ENCODE measurements at regions not wholly inside any gene's neighbourhood (a gene's known extent, or its start where the extent isn't known, plus 50 kb on each side); places are given as distances from the start of the nearest gene placed in this dataset.

GRCh38 chr2:105519516-105519915 is 120.7 kb upstream of the FHL2 start:
- no peaks in the 10 kb centered on the region for H4K20me1 ChIP-seq (ENCODE audit: insufficient read depth)
- TF ChIP-seq CTCF (conservative IDR thresholded peaks at IDR 0.05; ENCODE audit: low read depth, low read length), result no peak
- H3K27me3 ChIP-seq (ENCODE audit: insufficient read depth, low read depth), result no peaks in the 10 kb centered on the region
- H3K4me2 ChIP-seq, result no peak overlapping the region
- no peaks in the 10 kb centered on the region for H3K36me3 ChIP-seq (ENCODE audit: insufficient read depth)
- H3K4me1 ChIP-seq (ENCODE audit: low read depth, poor library complexity, severe bottlenecking), result peaks cover 28% of the 10 kb centered on the region
- no peak overlapping the region for H3K27ac ChIP-seq
- H2AFZ ChIP-seq (ENCODE audit: low read depth), result no peak overlapping the region
- no peak overlapping the region for H3K9ac ChIP-seq
- no peaks in the 10 kb centered on the region for H3K79me2 ChIP-seq (ENCODE audit: insufficient read depth, low read depth)
- H3K4me3 ChIP-seq (IDR thresholded peaks at IDR 0.05; ENCODE audit: insufficient read depth, low read depth, low read length), result no peak overlapping the region

- H3K4me3 ChIP-seq (IDR thresholded peaks at IDR 0.05; ENCODE audit: insufficient read depth, low read depth, low read length), result no peak overlapping the region
Measured at GRCh38 chr2:105518897-105519296, 120.0 kb upstream of the FHL2 start.

GRCh38 chr2:105517814-105518705 is 119.2 kb upstream of the FHL2 start:
- H3K4me2 ChIP-seq, result no peak overlapping the region

More at GRCh38 chr2:105518897-105519296, 120.0 kb upstream of the FHL2 start:
- Histone ChIP-seq H3K27me3 (ENCODE audit: insufficient read depth, low read depth) (no peaks in the 10 kb centered on the region), H3K9ac (no peak overlapping the region), H3K79me2 (ENCODE audit: insufficient read depth, low read depth) (no peaks in the 10 kb centered on the region), H2AFZ (ENCODE audit: low read depth) (no peak overlapping the region), H3K27ac (no peak overlapping the region), H3K36me3 (ENCODE audit: insufficient read depth) (no peaks in the 10 kb centered on the region), H4K20me1 (ENCODE audit: insufficient read depth) (no peaks in the 10 kb centered on the region), H3K4me1 (ENCODE audit: low read depth, poor library complexity, severe bottlenecking) (peaks cover 28% of the 10 kb centered on the region), H3K4me2 (no peak overlapping the region)
- no peak for TF ChIP-seq CTCF (conservative IDR thresholded peaks at IDR 0.05; ENCODE audit: low read depth, low read length)

GRCh38 chr2:105515581-105516415 is 116.9 kb upstream of the FHL2 start:
- H3K4me3 ChIP-seq (IDR thresholded peaks at IDR 0.05; ENCODE audit: insufficient read depth, low read depth, low read length), result no peak overlapping the region
- no peak overlapping the region for H2AFZ ChIP-seq (ENCODE audit: low read depth)
- H3K27me3 ChIP-seq (ENCODE audit: insufficient read depth, low read depth), result no peaks in the 10 kb centered on the region
- H3K36me3 ChIP-seq (ENCODE audit: insufficient read depth), result no peaks in the 10 kb centered on the region
- H3K9ac ChIP-seq, result no peak overlapping the region
- no peak overlapping the region for H3K27ac ChIP-seq
- TF ChIP-seq CTCF (conservative IDR thresholded peaks at IDR 0.05; ENCODE audit: low read depth, low read length), result no peak
- no peaks in the 10 kb centered on the region for H3K4me1 ChIP-seq (ENCODE audit: low read depth, poor library complexity, severe bottlenecking)
- no peak overlapping the region for H3K4me2 ChIP-seq
- H3K79me2 ChIP-seq (ENCODE audit: insufficient read depth, low read depth), result no peaks in the 10 kb centered on the region
- H4K20me1 ChIP-seq (ENCODE audit: insufficient read depth), result no peaks in the 10 kb centered on the region

More at GRCh38 chr2:105517814-105518705, 119.2 kb upstream of the FHL2 start:
- H2AFZ ChIP-seq (ENCODE audit: low read depth), result no peak overlapping the region
- H3K27me3 ChIP-seq (ENCODE audit: insufficient read depth, low read depth), result no peaks in the 10 kb centered on the region
- H3K4me3 ChIP-seq (IDR thresholded peaks at IDR 0.05; ENCODE audit: insufficient read depth, low read depth, low read length), result no peak overlapping the region
- H3K9ac ChIP-seq, result no peak overlapping the region
- no peaks in the 10 kb centered on the region for H3K36me3 ChIP-seq (ENCODE audit: insufficient read depth)
- no peak for TF ChIP-seq CTCF (conservative IDR thresholded peaks at IDR 0.05; ENCODE audit: low read depth, low read length)
- H3K4me1 ChIP-seq (ENCODE audit: low read depth, poor library complexity, severe bottlenecking), result peaks cover 21% of the 10 kb centered on the region
- no peaks in the 10 kb centered on the region for H4K20me1 ChIP-seq (ENCODE audit: insufficient read depth)
- no peaks in the 10 kb centered on the region for H3K79me2 ChIP-seq (ENCODE audit: insufficient read depth, low read depth)
- no peak overlapping the region for H3K27ac ChIP-seq
